Endothelial cell of umbilical vein (primary cell): ENCODE measurements at regions not wholly inside any gene's neighbourhood (a gene's known extent, or its start where the extent isn't known, plus 50 kb on each side); places are given as distances from the start of the nearest gene placed in this dataset.

Experiments
- CTCF ChIP-seq, 2 donors: IDR thresholded peaks; 1 replicate in 1 of 2; 2 replicates in 1 of 2; pipeline ENCODE4 v1.5.1; 2011; ENCODE audit warnings: low read length in 2 of 2, mild to moderate bottlenecking in 2 of 2, moderate library complexity in 2 of 2, control low read depth in 1 of 2, inconsistent platforms in 1 of 2, low read depth in 1 of 2; ENCODE audit not compliant: insufficient read depth in 1 of 2; ENCODE audit errors: extremely low read depth in 1 of 2
- EZH2 ChIP-seq: IDR thresholded peaks from 2 replicates; pipeline ENCODE4 v1.6.1; 2012; ENCODE audit warnings: borderline replicate concordance, low read depth, mild to moderate bottlenecking, moderate library complexity, low read length, inconsistent platforms; ENCODE audit not compliant: severe bottlenecking
- GATA2 ChIP-seq: IDR thresholded peaks from 2 replicates; pipeline ENCODE4 v1.7.0; 2011; ENCODE audit warnings: low read depth, mild to moderate bottlenecking, moderate library complexity, mixed read lengths, low read length; ENCODE audit not compliant: insufficient read length, insufficient read depth
- JUN ChIP-seq: IDR thresholded peaks from 2 replicates; pipeline ENCODE4 v1.6.1; 2011; ENCODE audit warnings: borderline replicate concordance, low read depth; ENCODE audit not compliant: insufficient read length, insufficient read depth
- MYC ChIP-seq: IDR thresholded peaks from one replicate; pipeline ENCODE4 v1.6.1; 2011; ENCODE audit warnings: mild to moderate bottlenecking, low read depth, low read length
- POLR2A ChIP-seq: IDR thresholded peaks from 2 replicates; pipeline ENCODE4 v1.6.1; 2012; ENCODE audit warnings: low read depth, mild to moderate bottlenecking, control low read depth, low read length
- POLR2AphosphoS5 ChIP-seq: IDR thresholded peaks from 2 replicates; pipeline ENCODE4 v1.6.1; 2012; ENCODE audit warnings: low read depth, mild to moderate bottlenecking, control low read depth, low read length, moderate library complexity; ENCODE audit not compliant: insufficient read depth

GRCh38 chr1:170301596-170301995 is 155.8 kb downstream of the NTMT2 start:
- no peak for TF ChIP-seq CTCF (IDR thresholded peaks at IDR 0.05; ENCODE audit: extremely low read depth in 1 of 2, insufficient read depth in 1 of 2, low read depth in 1 of 2, low read length in 2 of 2)
- TF ChIP-seq POLR2A: no peak
- TF ChIP-seq EZH2: no peak
- no peak for TF ChIP-seq MYC
- no peak for TF ChIP-seq GATA2
- TF ChIP-seq POLR2AphosphoS5: no peak
- no peak for TF ChIP-seq JUN
